ENCODE measurements at regions not wholly inside any gene's neighbourhood (a gene's known extent, or its start where the extent isn't known, plus 50 kb on each side); places are given as distances from the start of the nearest gene placed in this dataset.

- peak; percentile 62 to 68 (median 65) for DNase-seq
These were observed 193.0 kb downstream of the HLX start for GRCh38 chr1:221072214-221072613.

DNA sequence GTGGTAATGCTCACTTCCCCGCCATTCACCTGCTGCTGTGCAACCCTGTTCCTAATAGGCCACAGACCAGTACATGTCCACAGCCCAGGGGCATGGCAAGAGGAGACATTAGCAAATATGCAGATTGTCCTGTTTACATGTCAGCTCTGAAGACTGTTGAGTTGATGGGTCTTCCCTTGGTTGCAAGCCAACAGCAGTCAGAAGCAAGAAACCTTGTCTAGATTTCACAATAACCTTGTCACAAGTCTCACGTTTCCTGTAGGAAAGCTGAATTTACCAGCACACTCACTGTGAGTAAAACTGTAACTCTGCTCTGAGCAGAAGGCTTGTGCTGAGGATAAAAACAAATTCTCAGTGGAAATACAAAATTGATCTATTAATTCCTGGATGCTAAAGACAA is 195.1 kb downstream of the HLX start:
- DNase-seq = peak; percentile 37 to 69 (median 69)

GRCh38 chr1:221075911-221076310 is 196.7 kb downstream of the HLX start:
- DNase-seq = no peak

- DNase-seq = no peak
These were observed 197.2 kb downstream of the HLX start for GRCh38 chr1:221076391-221076811.

DNA sequence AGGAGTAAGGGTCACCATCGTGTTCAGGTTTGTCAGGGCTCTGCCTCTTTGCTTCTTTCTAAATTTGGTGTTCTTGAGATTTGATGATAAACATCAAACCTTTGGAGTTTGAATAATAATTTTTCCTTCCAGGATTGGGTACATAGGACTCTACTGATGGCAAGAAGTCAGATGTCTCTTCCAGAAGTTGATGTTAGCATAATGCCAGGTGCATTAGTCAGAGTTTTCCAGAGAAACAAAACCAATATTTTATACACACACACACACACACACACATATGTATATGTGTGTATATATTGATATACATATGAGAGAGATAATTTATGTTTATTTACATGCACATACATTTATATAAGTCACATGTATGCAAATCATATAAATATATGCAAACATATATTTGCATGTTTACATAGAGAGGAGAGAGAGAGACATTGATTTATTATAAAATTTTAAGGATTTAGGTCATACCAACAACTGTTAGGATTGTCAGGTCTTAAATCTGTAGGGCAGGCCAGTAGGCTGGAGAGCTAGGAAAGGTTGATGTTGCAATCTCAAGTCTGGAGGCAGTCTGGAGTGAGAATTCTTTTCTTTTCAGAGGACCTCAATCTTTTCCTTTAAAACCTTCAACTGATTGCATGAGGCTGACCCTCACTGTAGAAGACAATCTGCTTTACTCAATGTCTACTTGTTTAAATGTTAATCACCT is 199.2 kb downstream of the HLX start:
- DNase-seq = no peak

- DNase-seq = no peak
These were observed 204.7 kb downstream of the HLX start for GRCh38 chr1:221083902-221084301.

DNA sequence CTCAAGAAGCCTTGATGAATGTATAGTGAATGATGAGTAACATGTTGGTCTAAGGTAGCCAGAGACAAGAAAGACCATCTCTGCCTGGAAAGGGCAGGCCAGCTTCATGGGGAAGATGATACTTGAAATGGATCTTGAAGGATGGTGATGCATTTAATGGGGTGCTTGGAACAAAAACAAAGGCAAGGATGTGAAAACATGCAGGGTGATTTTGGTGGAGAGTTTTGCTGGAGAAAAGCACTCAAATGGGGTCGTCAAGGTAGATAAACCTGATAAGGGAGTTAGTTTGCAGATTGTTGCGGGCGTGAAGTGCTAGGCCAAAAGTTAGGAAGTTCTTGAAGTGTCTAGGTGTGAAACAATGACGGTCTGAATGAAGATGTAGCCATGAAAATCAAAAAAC is 205.4 kb downstream of the HLX start:
- no peak for DNase-seq

GRCh38 chr1:221085701-221086375 is 206.6 kb downstream of the HLX start:
- no peak for DNase-seq

DNA sequence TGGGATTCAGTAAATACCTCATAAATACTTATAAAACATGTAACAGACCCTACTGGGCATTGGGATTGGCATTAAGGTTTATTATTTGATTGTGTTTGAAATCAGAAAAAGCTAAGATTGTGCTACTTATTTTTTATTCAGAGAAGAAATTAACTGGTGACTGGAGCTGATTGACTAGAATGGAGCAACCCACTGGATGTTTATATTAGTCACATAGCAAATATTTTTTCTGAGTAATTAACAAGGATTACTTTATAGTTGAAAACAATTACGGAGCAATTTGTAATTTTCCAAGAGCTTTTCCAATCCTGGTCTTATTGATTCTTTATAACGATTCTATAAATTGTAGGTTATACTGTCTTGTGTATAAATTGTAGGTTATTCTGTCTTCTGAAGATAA is 208.7 kb downstream of the HLX start:
- DNase-seq = no peak

DNA sequence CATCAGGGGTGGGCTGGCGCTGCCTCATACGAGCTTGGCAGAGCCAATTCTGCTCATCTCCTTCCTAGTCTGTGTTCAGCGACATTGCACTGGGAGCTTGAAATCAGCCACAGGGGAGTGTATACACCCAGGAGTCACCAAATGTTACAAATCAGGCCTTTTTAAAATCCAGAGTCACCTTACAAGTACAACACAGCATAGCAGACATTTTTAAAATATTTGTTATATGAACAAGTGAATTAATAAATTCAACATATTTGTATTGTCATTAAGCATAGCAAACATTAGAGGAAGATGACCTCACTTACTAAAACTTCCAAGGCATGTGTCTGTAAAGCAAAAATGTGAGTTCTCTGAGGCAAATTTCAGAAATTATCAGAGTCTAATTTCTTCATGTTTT is 210.0 kb downstream of the HLX start:
- DNase-seq = no peak

DNA sequence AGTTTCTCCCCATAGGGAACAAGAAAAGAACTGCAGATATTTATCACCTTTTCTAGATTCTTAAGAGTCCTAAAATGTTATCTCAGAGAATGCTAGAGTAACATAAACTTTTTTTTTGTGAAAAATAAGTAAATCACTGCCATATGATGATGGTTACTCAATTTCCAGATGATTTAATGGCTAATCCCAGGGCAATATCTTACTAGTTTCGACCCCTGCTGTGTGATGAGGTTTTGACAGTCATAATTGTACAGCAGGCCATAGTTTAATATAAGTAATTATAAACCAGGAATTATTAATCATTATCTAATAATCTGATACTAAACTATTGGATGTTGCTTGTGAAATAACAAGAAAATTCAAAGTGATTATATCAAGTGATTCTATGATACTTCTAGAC is 210.6 kb downstream of the HLX start:
- DNase-seq = no peak

DNA sequence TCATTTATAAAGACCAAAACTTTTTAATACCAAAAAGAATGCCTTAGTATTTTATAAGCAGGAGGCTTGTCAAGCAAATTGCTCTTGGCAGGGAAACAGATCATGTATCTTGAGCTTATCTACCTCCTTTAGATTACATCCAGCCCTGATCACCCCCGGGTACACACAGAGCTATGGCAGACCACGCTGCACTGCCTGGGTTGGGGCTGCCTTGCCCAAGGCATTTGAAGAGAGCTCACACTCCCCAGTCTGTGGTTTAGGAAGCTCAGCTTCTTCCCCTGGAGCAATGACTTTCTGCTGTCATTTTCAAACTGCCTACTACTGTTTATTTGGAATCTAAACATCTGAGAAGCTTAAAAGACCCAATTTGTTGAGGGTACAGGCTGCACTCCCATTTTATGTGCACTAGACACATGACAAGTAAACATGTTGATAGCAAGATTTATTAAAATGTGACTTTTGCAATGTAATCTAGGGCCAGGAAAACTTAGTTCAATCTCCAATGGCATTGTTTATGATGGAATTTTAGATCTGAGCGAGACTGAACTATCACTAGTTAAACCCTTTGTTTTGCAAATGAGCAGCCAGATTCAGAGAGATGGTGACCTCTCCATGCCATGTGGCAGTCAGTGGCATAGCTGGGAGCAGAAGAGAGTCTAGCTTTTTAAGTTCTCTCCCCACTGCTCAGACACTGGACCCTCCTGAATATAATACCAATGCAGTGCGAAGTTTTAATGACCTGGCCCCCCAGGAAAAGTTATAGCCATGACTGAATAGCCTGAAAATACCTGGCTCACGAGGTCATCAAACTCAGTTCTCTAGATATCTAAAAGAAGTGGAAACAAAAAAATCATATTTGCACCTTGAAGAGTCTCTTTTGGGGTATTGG is 214.9 kb downstream of the HLX start:
- peak in 2 of 3 donors; percentile 14 to 30 for DNase-seq

DNA sequence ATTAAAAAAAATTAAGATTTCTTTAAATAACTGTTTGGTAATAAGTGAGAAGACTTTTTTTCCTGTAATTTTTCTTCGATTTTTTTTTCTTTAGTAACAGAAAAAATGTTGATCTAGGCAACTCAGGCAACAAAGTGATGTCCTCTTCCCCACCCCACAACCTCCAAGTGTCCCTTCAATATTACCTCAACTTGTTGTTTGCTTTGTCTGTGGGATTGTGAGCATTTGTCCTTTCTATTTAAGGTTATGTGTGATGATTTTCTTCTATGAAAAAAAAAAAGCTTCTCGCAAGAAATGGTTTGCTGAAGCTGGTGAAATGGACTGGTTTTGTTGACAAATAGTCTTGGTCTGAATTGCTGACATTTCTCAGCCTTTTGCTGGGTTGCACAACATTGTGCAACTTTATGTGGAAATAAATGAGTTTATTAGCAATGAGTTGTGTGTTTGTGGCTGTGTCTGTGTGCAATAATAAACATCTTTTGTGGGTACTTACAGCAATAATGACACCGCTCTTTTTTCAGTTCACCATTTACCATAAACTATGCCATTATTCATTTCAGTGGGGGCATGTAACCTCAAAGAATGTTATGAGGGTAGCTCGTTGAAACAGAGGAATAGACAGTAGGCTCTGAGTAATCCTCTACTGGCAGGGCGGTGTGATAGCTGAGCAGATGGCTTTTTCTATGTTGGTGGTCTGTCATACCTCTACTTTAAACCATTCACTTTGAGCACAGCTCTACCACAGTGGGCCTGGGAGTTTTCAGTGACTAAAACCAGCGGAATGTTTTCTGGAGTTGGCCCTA is 218.4 kb downstream of the HLX start:
- peak; percentile 82 to 98 (median 96) for DNase-seq

- DNase-seq = peak; percentile 83 to 97 (median 94)
These were observed 219.5 kb downstream of the HLX start for GRCh38 chr1:221098471-221099405.

- DNase-seq = peak; percentile 39 to 69 (median 53)
These were observed 220.7 kb downstream of the HLX start for GRCh38 chr1:221099747-221100595.

DNA sequence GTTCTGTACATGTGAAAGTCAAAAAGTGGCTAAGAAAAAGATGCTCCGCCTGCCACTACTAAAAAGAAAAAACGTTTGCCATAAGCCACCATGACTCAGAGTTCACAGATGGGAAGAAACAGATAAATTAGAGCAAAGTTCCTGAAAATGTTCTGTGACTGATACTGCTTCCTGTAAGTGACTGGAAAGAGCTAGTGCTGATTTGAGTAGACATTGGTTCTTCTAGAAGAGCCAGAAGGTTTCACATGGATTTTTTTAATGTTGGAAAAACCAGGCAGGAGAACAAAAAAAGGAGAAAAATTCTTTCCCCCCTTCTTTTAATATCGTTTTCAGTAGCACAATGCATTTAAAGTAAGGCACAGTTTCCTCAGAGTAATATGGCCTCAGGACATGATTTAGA is 221.4 kb downstream of the HLX start:
- DNase-seq = peak; percentile 75 to 96 (median 89)

GRCh38 chr1:221101807-221102605 is 222.8 kb downstream of the HLX start:
- peak in 1 of 3 donors; percentile 31 for DNase-seq

DNA sequence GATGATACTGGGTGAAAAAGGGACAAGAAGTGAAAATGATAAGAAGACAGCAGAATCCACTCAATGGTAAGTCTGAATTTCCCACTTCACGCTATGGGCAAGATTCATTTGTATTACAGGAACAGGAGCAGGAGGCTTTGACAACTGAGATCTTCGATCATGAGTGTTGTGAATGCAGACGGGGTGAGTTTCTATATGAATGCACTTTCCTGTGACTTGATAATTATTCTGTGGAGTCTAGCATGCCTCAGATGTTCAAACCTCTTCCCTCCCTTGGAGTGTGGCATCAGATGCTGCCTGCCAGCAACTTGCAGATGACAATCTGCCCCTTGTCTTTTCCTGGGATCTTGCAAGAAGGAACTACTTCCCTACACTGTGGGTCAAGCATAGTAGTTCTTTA is 225.4 kb downstream of the HLX start:
- no peak for DNase-seq

GRCh38 chr1:221105578-221105977 is 226.3 kb downstream of the HLX start:
- DNase-seq = peak in 2 of 3 donors; percentile 20 to 31

- peak in 2 of 3 donors; percentile 52 to 64 for DNase-seq
These were observed 227.4 kb downstream of the HLX start for GRCh38 chr1:221106616-221107015.

Measured in suppressor macrophage treated with lipopolysaccharide for 1 hour (primary cell).